ENCODE measurements at regions not wholly inside any gene's neighbourhood (a gene's known extent, or its start where the extent isn't known, plus 50 kb on each side); places are given as distances from the start of the nearest gene placed in this dataset.
A peak's percentile ranks its signal among the peaks of the same experiment; 100 is the strongest.

GRCh38 chr11:45347348-45348082 is 61.4 kb upstream of the SYT13 start:
- DNase-seq (ENCODE audit: low spot score): no peak

GRCh38 chr11:45345491-45345890 is 59.4 kb upstream of the SYT13 start:
- DNase-seq (ENCODE audit: low spot score): no peak

GRCh38 chr11:45344028-45344427 is 57.9 kb upstream of the SYT13 start:
- no peak for DNase-seq (ENCODE audit: low spot score)

- no peak for DNase-seq (ENCODE audit: low spot score)
These were observed 57.3 kb upstream of the SYT13 start for GRCh38 chr11:45343444-45343843.

- no peak for DNase-seq (ENCODE audit: low spot score)
These were observed 55.2 kb upstream of the SYT13 start for GRCh38 chr11:45341372-45341771.

- peak; percentile 84 for DNase-seq (ENCODE audit: low spot score)
These were observed 53.8 kb upstream of the SYT13 start for GRCh38 chr11:45339729-45340519.

GRCh38 chr11:45337583-45338360 is 51.6 kb upstream of the SYT13 start:
- DNase-seq (ENCODE audit: low spot score): no peak

GRCh38 chr11:45336136-45336535 is 50.0 kb upstream of the SYT13 start:
- DNase-seq (ENCODE audit: low spot score): no peak

All from hematopoietic multipotent progenitor cell treated with erythropoietin and hydrocortisone succinate and interleukin-3 and kit ligand, for 15 days (in vitro differentiated cells).